Lower leg skin (tissue), 3 donors: ENCODE measurements at regions not wholly inside any gene's neighbourhood (a gene's known extent, or its start where the extent isn't known, plus 50 kb on each side); places are given as distances from the start of the nearest gene placed in this dataset.

Experiments used
- POLR2A ChIP-seq, 2 donors: fragments of 450-650 bp; IDR thresholded peaks; one replicate each; pipeline ENCODE4 v1.6.1; 2016 to 2017; ENCODE audit warnings: antibody characterized with exemption in 2 of 2, mild to moderate bottlenecking in 1 of 2, moderate library complexity in 1 of 2
- TF ChIP-seq, protein P1 (sequence below), 3 donors: fragments of 450-650 bp; IDR thresholded peaks; one replicate each; pipeline ENCODE4 v1.5.1; 2016; ENCODE audit warnings: antibody characterized with exemption in 3 of 3, mild to moderate bottlenecking in 3 of 3, moderate library complexity in 2 of 3

DNA sequence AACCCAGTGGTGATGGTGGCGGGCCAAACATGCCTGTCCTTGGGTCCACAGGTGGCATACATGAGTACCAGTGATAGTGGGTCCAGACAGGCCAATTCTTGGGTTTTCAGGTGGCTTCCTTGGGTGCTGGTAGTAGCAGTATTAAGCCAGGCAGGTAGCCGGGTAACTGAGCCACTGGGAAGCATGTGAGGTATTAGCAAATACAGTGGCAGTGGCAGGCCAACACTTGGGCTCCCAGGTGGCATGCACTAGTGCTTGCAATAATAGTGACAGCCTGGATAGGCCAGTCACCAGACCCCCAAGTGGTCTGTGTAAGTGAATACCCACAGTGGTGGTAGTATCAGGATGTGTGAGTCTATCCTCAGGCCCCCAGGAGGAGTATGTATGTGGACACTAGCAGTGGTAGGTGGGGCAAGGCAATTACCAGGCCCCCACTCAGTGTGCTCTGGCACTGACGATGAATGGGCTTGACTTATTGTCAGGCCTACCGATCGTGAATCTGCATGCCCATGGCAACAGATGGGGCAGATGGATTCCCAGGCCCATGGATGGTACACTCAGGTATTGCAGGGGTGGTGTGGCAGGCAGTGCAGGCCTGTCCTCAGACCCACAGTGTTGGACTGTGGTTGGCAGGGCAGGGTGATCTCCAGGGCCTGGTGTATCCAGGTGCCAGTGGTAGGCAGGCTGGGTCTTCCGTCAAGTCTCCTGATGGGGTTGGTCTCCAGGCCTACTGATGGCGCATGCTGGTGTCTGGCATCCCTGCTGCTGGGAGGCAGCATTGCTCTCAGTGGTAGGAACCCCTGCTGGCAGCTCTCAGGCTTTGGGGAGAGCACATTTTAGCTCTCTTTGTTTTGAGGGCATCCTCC lies 840.7 kb downstream of the FAM181B start:
- TF ChIP-seq, protein P1, sequence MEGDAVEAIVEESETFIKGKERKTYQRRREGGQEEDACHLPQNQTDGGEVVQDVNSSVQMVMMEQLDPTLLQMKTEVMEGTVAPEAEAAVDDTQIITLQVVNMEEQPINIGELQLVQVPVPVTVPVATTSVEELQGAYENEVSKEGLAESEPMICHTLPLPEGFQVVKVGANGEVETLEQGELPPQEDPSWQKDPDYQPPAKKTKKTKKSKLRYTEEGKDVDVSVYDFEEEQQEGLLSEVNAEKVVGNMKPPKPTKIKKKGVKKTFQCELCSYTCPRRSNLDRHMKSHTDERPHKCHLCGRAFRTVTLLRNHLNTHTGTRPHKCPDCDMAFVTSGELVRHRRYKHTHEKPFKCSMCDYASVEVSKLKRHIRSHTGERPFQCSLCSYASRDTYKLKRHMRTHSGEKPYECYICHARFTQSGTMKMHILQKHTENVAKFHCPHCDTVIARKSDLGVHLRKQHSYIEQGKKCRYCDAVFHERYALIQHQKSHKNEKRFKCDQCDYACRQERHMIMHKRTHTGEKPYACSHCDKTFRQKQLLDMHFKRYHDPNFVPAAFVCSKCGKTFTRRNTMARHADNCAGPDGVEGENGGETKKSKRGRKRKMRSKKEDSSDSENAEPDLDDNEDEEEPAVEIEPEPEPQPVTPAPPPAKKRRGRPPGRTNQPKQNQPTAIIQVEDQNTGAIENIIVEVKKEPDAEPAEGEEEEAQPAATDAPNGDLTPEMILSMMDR (IDR thresholded peaks at IDR 0.05): no peak
- TF ChIP-seq POLR2A (IDR thresholded peaks at IDR 0.05): no peak
